Adrenal gland (tissue), 5 donors: ENCODE measurements at regions not wholly inside any gene's neighbourhood (a gene's known extent, or its start where the extent isn't known, plus 50 kb on each side); places are given as distances from the start of the nearest gene placed in this dataset.

Experiments used
- POLR2A ChIP-seq, 2 donors: fragments of 450-650 bp; IDR thresholded peaks; one replicate each; pipeline ENCODE4 v1.6.1; 2017; ENCODE audit warnings: antibody characterized with exemption in 2 of 2, mild to moderate bottlenecking in 2 of 2, moderate library complexity in 1 of 2
- TF ChIP-seq, protein P1 (sequence below), 6 experiments: fragments of 450-650 bp in 4 of 6; fragments of 200-600 bp in 2 of 6; sonication (generic) in 1 of 6; IDR thresholded peaks; 1 replicate in 5 of 6; 2 replicates in 1 of 6; pipeline versions ENCODE4 v1.5.1 to v1.8.0; 2016 to 2021; ENCODE audit warnings: antibody characterized with exemption in 6 of 6, mild to moderate bottlenecking in 2 of 6, moderate library complexity in 1 of 6
- donor health status: DM: no; HTN: no; CAD: no.

GRCh38 chr6:150662814-150663213 is 63.1 kb downstream of the PLEKHG1 start:
- TF ChIP-seq POLR2A (IDR thresholded peaks at IDR 0.05) = no peak
- TF ChIP-seq, protein P1, sequence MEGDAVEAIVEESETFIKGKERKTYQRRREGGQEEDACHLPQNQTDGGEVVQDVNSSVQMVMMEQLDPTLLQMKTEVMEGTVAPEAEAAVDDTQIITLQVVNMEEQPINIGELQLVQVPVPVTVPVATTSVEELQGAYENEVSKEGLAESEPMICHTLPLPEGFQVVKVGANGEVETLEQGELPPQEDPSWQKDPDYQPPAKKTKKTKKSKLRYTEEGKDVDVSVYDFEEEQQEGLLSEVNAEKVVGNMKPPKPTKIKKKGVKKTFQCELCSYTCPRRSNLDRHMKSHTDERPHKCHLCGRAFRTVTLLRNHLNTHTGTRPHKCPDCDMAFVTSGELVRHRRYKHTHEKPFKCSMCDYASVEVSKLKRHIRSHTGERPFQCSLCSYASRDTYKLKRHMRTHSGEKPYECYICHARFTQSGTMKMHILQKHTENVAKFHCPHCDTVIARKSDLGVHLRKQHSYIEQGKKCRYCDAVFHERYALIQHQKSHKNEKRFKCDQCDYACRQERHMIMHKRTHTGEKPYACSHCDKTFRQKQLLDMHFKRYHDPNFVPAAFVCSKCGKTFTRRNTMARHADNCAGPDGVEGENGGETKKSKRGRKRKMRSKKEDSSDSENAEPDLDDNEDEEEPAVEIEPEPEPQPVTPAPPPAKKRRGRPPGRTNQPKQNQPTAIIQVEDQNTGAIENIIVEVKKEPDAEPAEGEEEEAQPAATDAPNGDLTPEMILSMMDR (IDR thresholded peaks at IDR 0.05) = no peak
